ENCODE measurements at regions not wholly inside any gene's neighbourhood (a gene's known extent, or its start where the extent isn't known, plus 50 kb on each side); places are given as distances from the start of the nearest gene placed in this dataset.

GRCh38 chr1:229003233-229004031 lies 267.5 kb upstream of the RAB4A start (continued):
- TF ChIP-seq MAF1 (CRISPR knock-in tag; IDR thresholded peaks at IDR 0.05; ENCODE audit: borderline replicate concordance) (no peak; the same call in 1 of the 2 replicates), ZNF558 (CRISPR knock-in tag; IDR thresholded peaks at IDR 0.05; ENCODE audit: borderline replicate concordance) (no peak), ZNF7 (CRISPR knock-in tag; IDR thresholded peaks at IDR 0.05) (no peak), NR1H2 (CRISPR knock-in tag; IDR thresholded peaks at IDR 0.05; ENCODE audit: borderline replicate concordance, low read depth) (no peak), ZNF10 (CRISPR knock-in tag; IDR thresholded peaks at IDR 0.05; ENCODE audit: borderline replicate concordance, low read depth) (no peak), ZIK1 (CRISPR knock-in tag; IDR thresholded peaks at IDR 0.05; ENCODE audit: borderline replicate concordance, low read depth) (no peak), ZNF775 (CRISPR knock-in tag; IDR thresholded peaks at IDR 0.05; ENCODE audit: borderline replicate concordance) (no peak), BRCA1 (CRISPR knock-in tag; IDR thresholded peaks at IDR 0.05) (no peak), FOXJ3 (CRISPR knock-in tag; IDR thresholded peaks at IDR 0.05; ENCODE audit: borderline replicate concordance) (peak; percentile 90; the same call in 1 of the 2 replicates), GLMP (CRISPR knock-in tag; IDR thresholded peaks at IDR 0.05; ENCODE audit: borderline replicate concordance) (no peak), MYPOP (CRISPR knock-in tag; IDR thresholded peaks at IDR 0.05) (no peak), MTERF4 (CRISPR knock-in tag; IDR thresholded peaks at IDR 0.05) (peak; percentile 42; the same call in 1 of the 2 replicates), DNMT3B (CRISPR knock-in tag; conservative IDR thresholded peaks at IDR 0.05) (no peak), THAP9 (CRISPR knock-in tag; IDR thresholded peaks at IDR 0.05; ENCODE audit: borderline replicate concordance) (peak; percentile 59; the same call in 1 of the 2 replicates), FOXA3 (CRISPR knock-in tag; IDR thresholded peaks at IDR 0.05) (peak; percentile 80), SNAPC5 (CRISPR knock-in tag; IDR thresholded peaks at IDR 0.05; ENCODE audit: borderline replicate concordance) (no peak), GATA4 (IDR thresholded peaks at IDR 0.05; ENCODE audit: borderline replicate concordance, low read depth) (no peak), ZNF280D (CRISPR knock-in tag; IDR thresholded peaks at IDR 0.05) (no peak; the same call in 1 of the 2 replicates), AGO1 (IDR thresholded peaks at IDR 0.05; ENCODE audit: low read depth, low read length, poor library complexity, severe bottlenecking) (no peak)

Measured in HepG2 (cell line).